GM19328 (cell line): ENCODE measurements at regions not wholly inside any gene's neighbourhood (a gene's known extent, or its start where the extent isn't known, plus 50 kb on each side); places are given as distances from the start of the nearest gene placed in this dataset.
"Not testable (repeated sequence)": the region's sequence is repeated elsewhere in the genome, so short reads cannot be mapped to it uniquely, and the experiment has no call there.

Source experiments
- ATAC-seq: cut with Tn5 transposase; IDR thresholded peaks from one replicate; pipeline ENCODE4 v1.9.1; 2021; ENCODE audit warnings: mild to moderate bottlenecking, moderate library complexity; ENCODE audit not compliant: unreplicated experiment

- ATAC-seq, result no peak
Observed at GRCh38 chr13:75180805-75181455, 301.0 kb downstream of the TBC1D4 start.

DNA sequence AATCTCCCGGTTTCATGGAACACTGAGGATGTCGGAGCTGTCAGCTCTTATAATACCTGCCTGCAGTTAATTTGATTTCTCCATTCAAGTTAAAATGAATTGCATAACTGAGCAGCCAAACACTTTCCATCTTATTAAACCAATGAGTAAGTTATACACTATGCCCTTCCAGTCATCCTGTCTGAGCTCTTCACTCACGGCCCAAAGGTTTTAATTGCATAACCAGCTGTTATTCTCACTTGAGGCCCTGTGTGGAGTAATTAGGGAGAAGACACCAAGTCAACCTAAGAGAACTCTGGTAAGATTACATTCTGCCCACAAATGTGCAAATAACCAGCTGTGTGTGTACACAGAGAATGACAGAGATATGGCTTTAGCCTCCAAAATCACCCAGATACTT, 303.5 kb downstream of the TBC1D4 start:
- no peak for ATAC-seq

DNA sequence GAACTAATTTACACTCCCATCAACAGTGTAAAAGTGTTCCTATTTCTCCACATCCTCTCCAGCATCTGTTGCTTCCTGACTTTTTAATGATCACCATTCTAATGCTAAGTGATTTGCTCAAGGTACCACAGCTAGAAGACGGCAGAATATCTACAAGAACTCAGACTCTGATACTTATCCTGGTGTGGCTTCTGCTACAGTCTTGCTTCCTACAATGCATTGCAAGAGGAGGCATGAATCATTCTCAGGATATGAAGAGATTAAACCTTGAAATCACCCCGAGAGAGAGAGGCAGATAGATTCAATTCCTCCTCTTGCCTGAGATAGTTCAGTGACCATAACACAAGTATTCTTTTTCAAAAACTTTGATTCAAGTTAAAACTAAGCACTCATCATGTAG, 306.4 kb downstream of the TBC1D4 start:
- ATAC-seq, result no peak

DNA sequence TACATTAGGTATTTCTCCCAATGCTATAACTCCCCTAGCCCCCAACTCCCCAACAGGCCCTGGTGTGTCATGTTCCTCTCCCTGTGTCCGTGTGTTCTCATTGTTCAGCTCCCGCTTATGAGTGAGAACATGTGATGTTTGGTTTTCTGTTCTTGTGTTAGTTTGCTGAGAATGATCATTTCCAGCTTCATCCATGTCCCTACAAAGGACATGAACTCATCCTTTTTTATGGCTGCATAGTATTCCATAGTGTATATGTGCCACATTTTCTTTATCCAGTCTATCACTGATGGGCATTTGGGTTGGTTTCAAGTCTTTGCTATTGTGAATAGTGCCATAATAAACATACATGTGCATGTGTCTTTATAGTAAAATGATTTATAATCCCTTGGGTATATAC, 306.9 kb downstream of the TBC1D4 start:
- ATAC-seq, result not testable (repeated sequence)

DNA sequence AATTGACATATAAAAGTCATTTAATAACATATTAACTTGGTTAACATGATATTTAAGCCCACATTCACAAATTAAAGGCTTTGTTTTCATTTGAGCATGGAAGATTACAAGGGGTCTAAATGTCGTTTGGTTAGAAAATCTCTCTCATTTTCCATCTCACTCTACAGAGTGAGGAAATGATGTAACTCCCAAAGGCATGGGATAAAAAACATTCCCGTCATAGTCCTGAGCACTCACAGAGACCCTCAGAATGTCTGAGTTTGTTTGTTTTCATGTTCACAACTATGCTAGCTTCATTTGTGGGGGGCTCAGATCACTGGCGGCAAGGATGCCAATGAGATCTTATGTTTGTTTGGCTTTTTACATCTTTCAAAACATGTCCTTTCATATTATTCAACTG, 307.5 kb downstream of the TBC1D4 start:
- no peak for ATAC-seq

- ATAC-seq, result no peak
Observed at GRCh38 chr13:75173457-75174356, 308.3 kb downstream of the TBC1D4 start.

DNA sequence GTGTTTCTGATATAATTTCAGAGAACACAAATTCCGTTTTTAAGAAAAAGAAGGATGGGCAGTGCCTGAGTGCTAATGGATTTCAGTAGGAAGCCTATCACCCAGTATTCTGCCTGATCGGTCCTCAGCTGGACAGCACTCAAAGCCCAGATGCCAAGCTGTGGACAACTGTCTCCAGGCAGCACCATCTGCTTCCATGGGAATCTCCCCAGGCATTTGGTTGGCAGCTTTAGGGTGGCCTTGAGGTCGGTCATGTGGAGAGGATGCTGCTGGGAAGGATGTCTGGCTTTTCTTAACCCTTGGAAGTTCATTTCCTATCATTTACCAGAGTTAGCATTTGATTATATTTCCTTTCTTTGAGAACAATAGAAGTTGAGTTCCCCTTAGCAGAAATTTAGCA, 311.7 kb downstream of the TBC1D4 start:
- ATAC-seq, result no peak

DNA sequence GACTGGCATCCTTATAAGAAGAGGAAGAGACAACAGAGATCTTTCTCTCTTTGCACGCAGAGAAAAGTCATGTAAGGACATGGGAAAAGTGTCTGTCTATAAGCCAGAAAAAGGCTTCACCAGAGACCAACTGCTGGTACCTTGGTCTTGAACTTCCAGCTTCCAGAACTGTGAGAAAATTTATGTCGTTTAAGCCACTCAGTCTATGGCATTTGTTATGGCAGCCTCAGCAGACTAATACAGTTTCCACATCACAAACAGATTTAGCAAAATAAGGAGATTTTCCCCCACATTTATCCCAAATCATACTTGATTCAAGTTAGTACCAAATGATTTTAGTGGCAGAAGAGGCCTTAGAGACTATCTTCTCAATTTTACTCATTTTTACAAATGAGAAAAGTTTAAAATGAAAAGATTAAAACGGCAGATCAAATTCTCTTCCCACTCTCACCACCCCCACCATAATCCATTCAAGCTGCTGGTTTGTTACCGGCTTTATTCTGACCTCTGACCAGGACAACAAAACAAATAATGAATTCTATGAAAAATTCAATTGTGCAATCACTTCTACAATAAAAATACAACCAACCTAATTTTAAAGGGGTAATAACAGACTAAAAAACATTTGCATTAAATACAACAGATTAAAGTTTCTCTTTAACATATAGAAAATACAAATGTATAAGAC, 316.3 kb downstream of the TBC1D4 start:
- no peak for ATAC-seq

DNA sequence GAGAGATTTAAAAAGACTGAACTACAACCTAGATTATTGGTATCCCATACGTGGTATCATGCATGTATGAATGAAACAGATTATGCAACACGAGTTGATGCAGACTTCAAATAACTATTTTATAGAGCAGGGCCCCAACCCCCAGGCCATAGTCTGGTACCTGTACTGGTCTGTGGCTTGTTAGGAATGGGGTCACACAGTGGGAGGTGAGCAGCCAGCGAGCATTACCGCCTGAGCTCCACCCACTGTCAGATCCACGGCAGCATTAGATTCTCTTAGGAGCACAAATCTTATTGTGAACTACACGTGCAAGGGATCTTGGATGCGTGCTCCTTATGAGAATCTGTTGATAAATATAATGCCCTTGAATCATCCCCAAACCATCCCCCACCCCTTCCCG, 320.2 kb downstream of the TBC1D4 start:
- ATAC-seq, result no peak

DNA sequence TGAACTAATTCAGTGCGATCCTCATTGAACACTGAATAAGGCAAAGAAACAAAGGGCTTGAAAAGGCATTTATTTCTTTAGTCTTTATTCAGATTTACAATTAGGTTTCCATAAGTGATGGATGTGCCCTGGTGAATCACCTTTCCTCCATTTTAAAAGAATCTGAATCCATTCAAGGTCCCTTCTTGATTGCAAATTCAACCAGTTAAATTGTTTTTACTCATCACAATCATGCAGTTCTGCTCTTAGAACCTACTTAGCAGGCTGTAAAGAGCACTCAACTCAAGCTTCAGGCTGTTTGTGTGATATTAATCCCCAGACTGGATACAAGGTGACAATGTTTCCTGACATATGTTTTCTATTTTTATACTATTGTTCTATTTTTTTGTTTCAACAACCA, 321.0 kb downstream of the TBC1D4 start:
- no peak for ATAC-seq

- ATAC-seq, result no peak
Observed at GRCh38 chr13:75154331-75154730, 327.6 kb downstream of the TBC1D4 start.

GRCh38 chr13:75153834-75154233, 328.1 kb downstream of the TBC1D4 start:
- ATAC-seq, result no peak

GRCh38 chr13:75153386-75153785, 328.6 kb downstream of the TBC1D4 start:
- no peak for ATAC-seq

DNA sequence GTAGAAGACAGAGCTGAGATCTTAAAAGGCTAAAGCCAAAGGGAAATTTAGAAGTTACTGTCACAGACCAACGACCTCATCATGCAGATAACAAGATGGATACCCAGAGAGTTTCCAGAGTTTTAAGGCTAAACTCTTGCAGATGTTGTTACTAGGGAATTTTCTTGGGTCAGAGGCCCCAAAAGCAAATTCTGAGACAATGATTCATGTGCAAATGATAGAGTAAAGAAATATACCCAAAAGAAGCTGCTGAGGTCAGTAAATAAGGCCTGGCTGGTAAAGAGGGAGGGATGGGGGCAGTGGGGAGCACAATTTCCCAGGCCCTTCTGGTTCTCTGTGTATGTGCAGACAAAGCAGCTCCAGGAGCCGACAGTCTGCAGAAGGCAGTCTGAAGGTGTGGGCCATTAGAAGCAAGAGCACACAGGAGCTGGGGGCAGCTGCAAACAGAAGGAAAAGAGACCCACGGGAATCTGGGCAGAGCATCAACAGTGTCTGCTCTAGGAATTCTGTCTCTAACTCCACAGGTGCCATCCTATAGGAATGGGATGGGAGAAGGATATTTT, 330.8 kb downstream of the TBC1D4 start:
- no peak for ATAC-seq

GRCh38 chr13:75149776-75150175, 332.2 kb downstream of the TBC1D4 start:
- no peak for ATAC-seq

- no peak for ATAC-seq
Observed at GRCh38 chr13:75147946-75148345, 334.0 kb downstream of the TBC1D4 start.

- ATAC-seq, result no peak
Observed at GRCh38 chr13:75146436-75146835, 335.5 kb downstream of the TBC1D4 start.

DNA sequence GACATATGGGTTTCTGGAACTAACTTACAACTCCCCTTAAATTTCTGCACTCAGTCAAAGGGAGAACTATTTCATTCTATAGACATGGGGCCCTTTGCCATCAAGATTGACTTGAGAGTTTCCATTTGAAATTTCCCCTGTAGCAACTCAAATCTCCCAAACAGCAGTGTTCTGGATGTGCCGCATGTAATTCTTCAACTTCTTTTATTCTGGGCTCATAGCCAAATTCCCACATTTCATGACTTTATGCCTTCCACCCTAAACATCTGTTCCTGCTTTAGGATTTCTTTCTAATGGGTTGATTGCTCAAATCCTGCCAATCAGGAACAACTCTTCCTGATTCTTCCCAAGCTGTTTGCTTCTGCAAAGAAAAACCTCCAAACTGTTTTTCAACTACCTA, 336.0 kb downstream of the TBC1D4 start:
- no peak for ATAC-seq

DNA sequence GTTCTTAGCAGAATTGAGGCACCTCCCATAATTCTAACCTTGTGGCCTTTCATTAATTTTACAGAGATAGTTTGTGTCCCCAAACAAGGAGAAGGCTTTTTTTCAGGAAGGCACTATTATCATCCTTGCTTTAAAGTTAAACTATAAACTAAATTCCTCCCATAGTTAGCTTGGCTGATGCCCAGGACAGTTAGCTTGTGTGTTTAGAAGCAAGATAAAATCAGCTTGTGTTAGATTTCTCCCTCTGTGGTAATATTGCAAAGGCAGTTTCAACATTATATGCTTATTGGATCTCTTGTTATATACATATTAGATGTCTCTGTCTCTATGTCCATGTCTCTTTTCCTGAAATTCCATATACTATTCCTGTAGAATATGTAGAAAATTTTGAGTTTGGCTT, 342.7 kb downstream of the TBC1D4 start:
- no peak for ATAC-seq

DNA sequence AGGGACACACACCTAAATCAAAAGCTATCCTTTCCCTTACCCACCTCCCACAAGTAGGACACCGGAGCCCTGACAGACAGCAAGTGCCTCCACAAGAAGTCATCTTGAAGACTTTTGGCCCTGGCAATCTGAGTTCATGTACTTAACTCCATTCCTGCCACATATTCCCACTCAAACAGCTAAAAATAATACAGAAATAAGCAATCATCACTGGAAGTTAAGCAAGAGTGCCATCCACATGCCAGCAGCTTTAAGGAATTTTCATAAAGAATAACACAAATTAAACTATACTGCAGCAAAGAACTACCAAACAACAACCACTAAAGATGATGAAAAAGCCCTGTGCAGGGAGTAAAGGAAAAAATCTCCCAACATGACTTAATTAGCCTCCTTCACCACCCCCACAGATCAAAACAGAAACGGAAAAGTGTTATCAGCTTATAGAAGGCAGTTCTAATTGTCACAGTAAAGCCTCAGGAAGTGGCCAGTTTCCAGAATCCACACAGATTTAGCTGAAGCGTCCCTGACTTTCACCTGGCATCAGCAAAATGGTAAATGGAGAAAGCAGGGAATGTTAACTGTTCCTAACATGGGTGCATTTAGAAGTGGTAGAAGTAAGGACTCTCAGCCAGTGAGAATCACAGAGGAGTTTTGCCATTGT, 343.9 kb downstream of the TBC1D4 start:
- no peak for ATAC-seq

DNA sequence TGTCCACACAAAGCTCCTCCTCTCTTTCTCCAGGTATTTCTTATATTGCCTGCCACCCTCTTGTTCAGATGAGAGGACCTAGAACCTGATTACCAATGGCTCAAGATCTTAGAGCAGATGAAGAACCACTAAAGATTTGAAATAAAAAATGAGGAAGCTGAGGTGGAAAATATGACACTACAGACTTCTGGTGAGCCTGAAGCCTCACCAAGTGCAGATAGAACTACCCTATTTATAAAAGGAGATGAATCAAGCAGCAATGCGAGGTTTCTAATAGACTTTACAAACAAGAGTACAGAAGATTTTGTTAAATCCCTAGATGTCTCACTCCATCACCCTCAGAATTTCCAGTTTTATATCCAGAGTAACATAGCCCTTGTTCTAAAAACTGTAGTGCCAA, 345.8 kb downstream of the TBC1D4 start:
- ATAC-seq, result no peak
